Natural killer cell treated with Interleukin-12 subunit alpha and Interleukin-12 subunit beta and Interleukin-15 and Interleukin-18, amount 100 ng/mL, for 72 hours (primary cell): ENCODE measurements at regions not wholly inside any gene's neighbourhood (a gene's known extent, or its start where the extent isn't known, plus 50 kb on each side); places are given as distances from the start of the nearest gene placed in this dataset.
"Not testable (repeated sequence)": the region's sequence is repeated elsewhere in the genome, so short reads cannot be mapped to it uniquely, and the experiment has no call there.

Source experiments
- ATAC-seq, 2 donors: fragments of 150-1000 bp; cut with Tn5 transposase in 1 of 2; sonication (Bioruptor Pico), chemical (Tn5 transposase) in 1 of 2; 2 replicates each; pipeline ENCODE4 v1.10.0; 2021
- DNase-seq: peaks from one replicate; pipeline ENCODE4 v3.0.0; 2022; ENCODE audit warnings: low spot score
- H3K27ac Mint-ChIP-seq, 2 donors: 1 replicate in 1 of 2; 2 replicates in 1 of 2; pipeline ENCODE4 v1.8.0; 2022; ENCODE audit warnings: mixed read lengths in 2 of 2, mild to moderate bottlenecking in 1 of 2, moderate library complexity in 1 of 2
- H3K27me3 Mint-ChIP-seq, 2 donors: 1 replicate in 1 of 2; 2 replicates in 1 of 2; pipeline ENCODE4 v1.8.0; 2022; ENCODE audit warnings: mixed read lengths in 2 of 2
- H3K36me3 Mint-ChIP-seq: one replicate; pipeline ENCODE4 v1.8.0; 2022; ENCODE audit warnings: mixed read lengths
- H3K4me1 Mint-ChIP-seq, 2 donors: 1 replicate in 1 of 2; 2 replicates in 1 of 2; pipeline ENCODE4 v1.8.0; 2022; ENCODE audit warnings: low read depth in 2 of 2, mixed read lengths in 2 of 2, mild to moderate bottlenecking in 1 of 2
- H3K4me3 Mint-ChIP-seq: one replicate; pipeline ENCODE4 v1.8.0; 2022; ENCODE audit warnings: mixed read lengths
- H3K9me3 Mint-ChIP-seq: 2 replicates; pipeline ENCODE4 v1.8.0; 2022; ENCODE audit warnings: mixed read lengths

GRCh38 chr13:78067290-78067689 lies 148.7 kb upstream of the EDNRB start:
- Mint-ChIP-seq H3K27me3 (no peaks in the 10 kb centered on the region), H3K4me3 (no peak overlapping the region), H3K9me3 (peaks cover 3% of the 10 kb centered on the region), H3K27ac (no peak overlapping the region), H3K4me1 (no peaks in the 10 kb centered on the region), H3K36me3 (no peaks in the 10 kb centered on the region)
- ATAC-seq, result no peak
- DNase-seq, result no peak

GRCh38 chr13:78065141-78065540 lies 146.5 kb upstream of the EDNRB start:
- peaks cover 3% of the 10 kb centered on the region for H3K9me3 Mint-ChIP-seq
- no peaks in the 10 kb centered on the region for H3K27me3 Mint-ChIP-seq
- H3K36me3 Mint-ChIP-seq, result no peaks in the 10 kb centered on the region
- DNase-seq, result no peak
- H3K4me3 Mint-ChIP-seq, result no peak overlapping the region
- no peaks in the 10 kb centered on the region for H3K4me1 Mint-ChIP-seq
- H3K27ac Mint-ChIP-seq, result no peak overlapping the region
- ATAC-seq, result no peak

GRCh38 chr13:78061806-78062205 lies 143.2 kb upstream of the EDNRB start:
- DNase-seq (no peak), ATAC-seq (no peak)
- H3K27ac Mint-ChIP-seq, result no peak overlapping the region
- no peaks in the 10 kb centered on the region for H3K27me3 Mint-ChIP-seq
- H3K4me1 Mint-ChIP-seq, result no peaks in the 10 kb centered on the region
- peaks cover 3% of the 10 kb centered on the region for H3K9me3 Mint-ChIP-seq
- no peak overlapping the region for H3K4me3 Mint-ChIP-seq
- H3K36me3 Mint-ChIP-seq, result peaks cover 4% of the 10 kb centered on the region

DNA sequence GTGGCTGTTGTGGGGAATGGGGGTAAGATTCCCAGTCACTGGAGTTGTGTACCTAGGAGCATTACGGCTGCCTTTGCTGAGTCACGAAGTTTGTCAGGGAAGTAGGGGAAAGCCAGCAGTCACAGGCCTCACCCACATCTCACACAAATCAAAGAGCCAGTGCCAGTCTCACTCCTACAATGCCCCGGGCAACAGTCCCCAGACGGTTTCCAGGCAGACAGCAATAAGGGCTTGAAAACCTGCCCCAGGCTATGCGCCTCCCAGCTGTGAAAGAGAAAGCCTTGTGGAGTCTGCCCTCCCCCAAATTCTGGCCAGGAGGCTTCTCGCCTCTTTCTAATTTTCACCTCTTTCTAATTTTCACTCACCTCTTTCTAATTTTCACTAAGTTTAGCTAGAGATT lies 142.3 kb upstream of the EDNRB start:
- no peaks in the 10 kb centered on the region for H3K4me1 Mint-ChIP-seq
- H3K27ac Mint-ChIP-seq, result no peak overlapping the region
- H3K27me3 Mint-ChIP-seq, result no peaks in the 10 kb centered on the region
- DNase-seq (no peak), ATAC-seq (no peak)
- peaks cover 9% of the 10 kb centered on the region for H3K9me3 Mint-ChIP-seq
- H3K4me3 Mint-ChIP-seq, result no peak overlapping the region
- peaks cover 11% of the 10 kb centered on the region for H3K36me3 Mint-ChIP-seq

DNA sequence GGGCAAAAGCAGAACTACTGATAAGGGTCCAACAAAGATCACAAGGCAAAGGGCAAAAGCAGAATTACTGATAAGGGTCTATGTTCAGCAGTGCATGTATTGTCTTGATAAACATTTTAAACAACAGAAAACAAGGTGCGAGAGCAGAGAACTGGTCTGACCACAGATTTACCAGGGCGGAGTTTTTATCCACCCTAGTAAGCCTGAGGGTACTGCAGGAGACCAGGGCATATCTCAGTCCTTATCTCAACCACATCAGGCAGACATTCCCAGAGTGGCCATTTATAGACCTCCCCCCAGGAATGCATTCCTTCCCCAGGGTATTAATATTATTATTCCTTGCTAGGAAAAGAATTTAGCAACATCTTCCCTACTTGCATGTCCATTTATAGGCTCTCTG lies 138.2 kb upstream of the EDNRB start:
- not testable (repeated sequence) for H3K27me3 Mint-ChIP-seq, H3K9me3 Mint-ChIP-seq, ATAC-seq, H3K4me3 Mint-ChIP-seq, H3K27ac Mint-ChIP-seq, DNase-seq, H3K4me1 Mint-ChIP-seq
- peaks cover 11% of the 10 kb centered on the region for H3K36me3 Mint-ChIP-seq

GRCh38 chr13:78054157-78054556 lies 135.5 kb upstream of the EDNRB start:
- DNase-seq (no peak), ATAC-seq (no peak)
- Mint-ChIP-seq H3K36me3 (peaks cover 11% of the 10 kb centered on the region), H3K9me3 (peaks cover 7% of the 10 kb centered on the region), H3K27me3 (peaks cover 0 to under 1% of the 10 kb centered on the region in 2 donors), H3K4me3 (no peak overlapping the region), H3K27ac (no peak overlapping the region), H3K4me1 (no peaks in the 10 kb centered on the region)

DNA sequence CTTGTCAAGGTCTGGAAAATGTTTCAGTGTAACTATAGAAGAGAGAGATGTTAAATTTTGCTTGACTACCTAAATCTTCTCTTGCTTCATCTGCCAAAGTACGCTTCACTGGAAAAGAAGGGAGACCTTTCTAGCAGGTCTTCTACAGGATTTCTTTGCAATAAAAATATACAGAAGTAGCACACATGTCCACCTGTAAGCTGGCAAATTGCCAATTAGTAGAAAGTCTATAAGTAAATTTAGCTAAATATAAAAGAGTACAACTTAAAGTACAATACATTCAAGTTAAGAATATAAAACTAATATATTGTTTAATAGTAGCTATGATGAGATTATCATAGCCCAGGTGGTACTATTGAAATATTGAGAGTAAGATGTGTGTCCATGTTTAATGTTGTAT lies 128.5 kb upstream of the EDNRB start:
- H3K9me3 Mint-ChIP-seq, result no peaks in the 10 kb centered on the region
- DNase-seq (no peak), ATAC-seq (no peak)
- H3K27ac Mint-ChIP-seq, result no peak overlapping the region
- H3K4me3 Mint-ChIP-seq, result no peak overlapping the region
- no peaks in the 10 kb centered on the region for H3K4me1 Mint-ChIP-seq
- peaks cover 6% of the 10 kb centered on the region for H3K36me3 Mint-ChIP-seq
- peaks cover 3 to 14% of the 10 kb centered on the region in 2 donors for H3K27me3 Mint-ChIP-seq

DNA sequence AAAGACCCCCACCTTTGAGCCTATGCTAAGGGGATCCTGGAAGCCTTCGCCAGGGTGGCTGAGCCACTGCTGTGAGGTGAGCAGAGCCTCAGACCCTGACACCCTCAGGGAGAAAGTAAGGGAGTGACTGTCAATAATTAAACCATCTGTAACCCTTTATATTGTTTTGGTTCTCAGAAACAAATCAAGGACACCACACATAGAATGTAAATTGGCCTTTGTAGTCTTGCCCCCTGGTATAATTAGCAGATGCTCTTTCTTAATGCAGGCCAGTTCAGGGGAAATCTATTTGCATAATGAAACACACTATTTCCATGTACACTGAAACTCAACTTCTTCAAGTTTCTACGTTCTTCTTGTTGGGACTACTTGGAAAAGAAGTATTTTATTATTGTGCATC lies 127.7 kb upstream of the EDNRB start:
- Mint-ChIP-seq H3K36me3 (peaks cover 6% of the 10 kb centered on the region), H3K4me1 (no peaks in the 10 kb centered on the region), H3K9me3 (no peaks in the 10 kb centered on the region), H3K27ac (no peak overlapping the region), H3K27me3 (peaks cover 3 to 14% of the 10 kb centered on the region in 2 donors), H3K4me3 (no peak overlapping the region)
- no peak for ATAC-seq
- DNase-seq, result no peak

DNA sequence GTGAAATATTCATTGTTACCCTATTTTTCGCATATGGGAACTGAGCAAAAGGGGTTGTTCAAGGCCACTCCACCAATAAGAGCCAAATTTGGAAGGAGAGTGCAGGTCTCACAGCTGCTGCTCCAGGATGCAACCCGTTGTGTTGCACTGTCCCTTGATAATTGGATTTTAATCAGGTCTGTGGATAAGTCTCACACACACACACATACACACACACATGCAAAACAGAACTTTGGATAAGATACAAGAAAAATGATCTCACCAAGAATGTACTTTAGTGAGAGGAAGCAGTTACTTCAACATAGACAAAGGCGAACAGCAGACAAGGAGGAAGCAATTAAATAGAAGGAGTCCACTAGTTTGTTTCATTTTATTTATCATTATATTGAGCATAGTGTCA lies 127.3 kb upstream of the EDNRB start:
- peaks cover 3 to 14% of the 10 kb centered on the region in 2 donors for H3K27me3 Mint-ChIP-seq
- H3K27ac Mint-ChIP-seq, result no peak overlapping the region
- DNase-seq, result no peak
- no peaks in the 10 kb centered on the region for H3K4me1 Mint-ChIP-seq
- no peaks in the 10 kb centered on the region for H3K9me3 Mint-ChIP-seq
- no peak overlapping the region for H3K4me3 Mint-ChIP-seq
- no peak for ATAC-seq
- peaks cover 6% of the 10 kb centered on the region for H3K36me3 Mint-ChIP-seq

- ATAC-seq, DNase-seq, H3K36me3 Mint-ChIP-seq, H3K4me1 Mint-ChIP-seq, H3K27ac Mint-ChIP-seq, H3K4me3 Mint-ChIP-seq, H3K9me3 Mint-ChIP-seq: not testable (repeated sequence)
- H3K27me3 Mint-ChIP-seq, result peaks cover 3 to 15% of the 10 kb centered on the region in 2 donors
Observed at GRCh38 chr13:78041366-78041765, 122.7 kb upstream of the EDNRB start.

DNA sequence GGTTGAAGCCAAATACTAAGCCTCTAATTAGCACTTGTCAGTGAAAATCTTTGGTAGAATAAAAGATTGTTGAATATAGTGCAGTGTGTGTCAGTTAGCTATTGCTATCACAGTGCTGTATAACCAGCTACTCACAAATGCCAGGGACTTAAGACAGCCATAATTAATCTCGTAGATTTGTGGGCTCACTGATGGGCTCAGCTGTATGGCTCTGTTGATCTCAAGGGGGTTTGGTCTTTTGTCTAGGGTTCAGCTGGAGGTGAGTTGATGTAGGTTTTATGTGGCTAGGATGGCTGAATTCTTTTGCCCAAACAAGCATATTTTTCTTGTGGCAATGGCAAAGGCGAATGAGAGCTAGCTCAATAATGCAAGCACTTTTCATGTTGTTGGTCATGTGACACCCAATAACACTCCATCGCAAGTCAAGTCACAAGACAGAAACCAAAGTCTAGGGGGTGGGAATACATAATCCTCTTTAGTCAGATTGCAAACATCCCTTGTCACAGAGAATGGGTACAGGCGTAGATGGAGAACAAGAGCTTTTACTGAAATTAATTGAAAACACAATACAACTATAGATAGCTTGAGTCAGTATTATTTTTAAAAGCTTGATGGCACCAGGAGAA lies 121.7 kb upstream of the EDNRB start:
- no peak for ATAC-seq
- DNase-seq, result no peak
- Mint-ChIP-seq H3K27me3 (peaks cover 0 to 15% of the 10 kb centered on the region in 2 donors), H3K27ac (no peak overlapping the region), H3K4me1 (peaks cover 6% of the 10 kb centered on the region in 2 donors), H3K9me3 (no peaks in the 10 kb centered on the region), H3K36me3 (no peaks in the 10 kb centered on the region), H3K4me3 (no peak overlapping the region)

GRCh38 chr13:78036841-78037240 lies 118.2 kb upstream of the EDNRB start:
- no peak for DNase-seq
- no peak overlapping the region for H3K4me3 Mint-ChIP-seq
- H3K27ac Mint-ChIP-seq, result no peak overlapping the region
- H3K36me3 Mint-ChIP-seq, result no peaks in the 10 kb centered on the region
- peaks cover 0 to 7% of the 10 kb centered on the region in 2 donors for H3K27me3 Mint-ChIP-seq
- no peak for ATAC-seq
- H3K9me3 Mint-ChIP-seq, result no peaks in the 10 kb centered on the region
- peaks cover 7 to 12% of the 10 kb centered on the region in 2 donors for H3K4me1 Mint-ChIP-seq

- Mint-ChIP-seq H3K27ac (no peak overlapping the region), H3K36me3 (no peaks in the 10 kb centered on the region)
- ATAC-seq, result no peak
Observed at GRCh38 chr13:78035500-78035899, 116.9 kb upstream of the EDNRB start.

DNA sequence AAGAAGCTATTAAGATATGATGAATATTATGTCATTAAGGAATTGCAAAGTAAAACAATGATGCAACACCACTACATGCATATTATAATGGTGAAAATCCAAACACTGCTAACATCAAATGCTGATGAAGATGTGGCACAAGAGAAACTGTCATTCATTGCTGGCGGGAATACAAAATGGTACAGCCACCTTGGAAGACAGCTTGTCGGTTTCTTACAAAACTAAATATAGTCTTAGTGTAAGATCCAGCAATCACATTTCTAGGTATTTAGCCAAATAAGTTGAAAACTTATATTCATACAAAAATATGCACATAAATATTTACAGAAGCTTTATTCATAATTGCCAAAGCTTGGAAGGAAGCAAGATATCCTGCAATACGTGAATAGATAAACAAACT lies 114.9 kb upstream of the EDNRB start:
- Mint-ChIP-seq H3K27me3 (peaks cover 0 to 8% of the 10 kb centered on the region in 2 donors), H3K9me3 (no peaks in the 10 kb centered on the region), H3K36me3 (no peaks in the 10 kb centered on the region), H3K4me1 (peaks cover 7 to 13% of the 10 kb centered on the region in 2 donors), H3K27ac (no peak overlapping the region), H3K4me3 (no peak overlapping the region)
- DNase-seq (no peak), ATAC-seq (no peak)

More at GRCh38 chr13:78035500-78035899, 116.9 kb upstream of the EDNRB start:
- Mint-ChIP-seq H3K9me3 (no peaks in the 10 kb centered on the region), H3K27me3 (peaks cover 0 to 7% of the 10 kb centered on the region in 2 donors), H3K4me3 (no peak overlapping the region), H3K4me1 (peaks cover 7 to 12% of the 10 kb centered on the region in 2 donors)
- no peak for DNase-seq

GRCh38 chr13:78032132-78032531 lies 113.5 kb upstream of the EDNRB start:
- Mint-ChIP-seq H3K4me3 (no peak overlapping the region), H3K4me1 (peaks cover 10 to 18% of the 10 kb centered on the region in 2 donors), H3K9me3 (no peaks in the 10 kb centered on the region), H3K27ac (no peak overlapping the region), H3K27me3 (peaks cover 0 to 7% of the 10 kb centered on the region in 2 donors), H3K36me3 (no peaks in the 10 kb centered on the region)
- DNase-seq (no peak), ATAC-seq (no peak)
